ENCODE measurements at regions not wholly inside any gene's neighbourhood (a gene's known extent, or its start where the extent isn't known, plus 50 kb on each side); places are given as distances from the start of the nearest gene placed in this dataset.

DNA sequence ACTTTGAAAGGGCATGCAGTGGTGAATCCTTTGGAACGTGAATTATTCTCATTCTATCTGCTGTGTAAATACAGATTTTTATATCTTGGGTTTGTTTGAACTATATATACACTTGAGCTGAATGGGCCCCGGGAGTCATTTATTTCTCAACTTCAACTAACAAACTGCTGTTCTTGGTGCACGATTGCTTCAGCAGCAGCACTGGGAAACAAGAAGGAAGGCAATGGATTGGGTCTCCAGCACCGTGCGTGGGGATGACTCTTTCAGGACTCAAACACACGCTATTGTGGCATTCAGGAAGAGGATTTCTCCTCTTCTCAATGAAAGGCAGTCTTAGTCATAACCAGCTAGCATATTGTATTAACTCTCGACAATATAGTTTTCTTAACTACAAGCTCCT, 226.0 kb upstream of the NFE2L3 start:
- no peak for TF ChIP-seq POLR2A (IDR thresholded peaks at IDR 0.05; ENCODE audit: low read depth)
- TF ChIP-seq, protein P1, sequence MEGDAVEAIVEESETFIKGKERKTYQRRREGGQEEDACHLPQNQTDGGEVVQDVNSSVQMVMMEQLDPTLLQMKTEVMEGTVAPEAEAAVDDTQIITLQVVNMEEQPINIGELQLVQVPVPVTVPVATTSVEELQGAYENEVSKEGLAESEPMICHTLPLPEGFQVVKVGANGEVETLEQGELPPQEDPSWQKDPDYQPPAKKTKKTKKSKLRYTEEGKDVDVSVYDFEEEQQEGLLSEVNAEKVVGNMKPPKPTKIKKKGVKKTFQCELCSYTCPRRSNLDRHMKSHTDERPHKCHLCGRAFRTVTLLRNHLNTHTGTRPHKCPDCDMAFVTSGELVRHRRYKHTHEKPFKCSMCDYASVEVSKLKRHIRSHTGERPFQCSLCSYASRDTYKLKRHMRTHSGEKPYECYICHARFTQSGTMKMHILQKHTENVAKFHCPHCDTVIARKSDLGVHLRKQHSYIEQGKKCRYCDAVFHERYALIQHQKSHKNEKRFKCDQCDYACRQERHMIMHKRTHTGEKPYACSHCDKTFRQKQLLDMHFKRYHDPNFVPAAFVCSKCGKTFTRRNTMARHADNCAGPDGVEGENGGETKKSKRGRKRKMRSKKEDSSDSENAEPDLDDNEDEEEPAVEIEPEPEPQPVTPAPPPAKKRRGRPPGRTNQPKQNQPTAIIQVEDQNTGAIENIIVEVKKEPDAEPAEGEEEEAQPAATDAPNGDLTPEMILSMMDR (IDR thresholded peaks at IDR 0.05), result no peak
- TF ChIP-seq POLR2AphosphoS5 (IDR thresholded peaks at IDR 0.05), result no peak
